AG09309 (cell line): ENCODE measurements at regions not wholly inside any gene's neighbourhood (a gene's known extent, or its start where the extent isn't known, plus 50 kb on each side); places are given as distances from the start of the nearest gene placed in this dataset.

Experiments used
- DNase-seq: peaks from one replicate; pipeline ENCODE4 v3.0.0-alpha.2; 2010; ENCODE audit warnings: low read depth
- H3K4me3 ChIP-seq: 2 replicates; pipeline ENCODE4 v1.5.1; 2011; ENCODE audit warnings: mild to moderate bottlenecking, low read depth, low read length, moderate library complexity; ENCODE audit not compliant: control insufficient read depth
- TF ChIP-seq, protein P1 (sequence below): IDR thresholded peaks from 2 replicates; pipeline ENCODE4 v1.5.1; 2011; ENCODE audit warnings: mild to moderate bottlenecking, low read depth, low read length, inconsistent platforms; ENCODE audit not compliant: insufficient read depth, control insufficient read depth; ENCODE audit errors: missing control alignments

DNA sequence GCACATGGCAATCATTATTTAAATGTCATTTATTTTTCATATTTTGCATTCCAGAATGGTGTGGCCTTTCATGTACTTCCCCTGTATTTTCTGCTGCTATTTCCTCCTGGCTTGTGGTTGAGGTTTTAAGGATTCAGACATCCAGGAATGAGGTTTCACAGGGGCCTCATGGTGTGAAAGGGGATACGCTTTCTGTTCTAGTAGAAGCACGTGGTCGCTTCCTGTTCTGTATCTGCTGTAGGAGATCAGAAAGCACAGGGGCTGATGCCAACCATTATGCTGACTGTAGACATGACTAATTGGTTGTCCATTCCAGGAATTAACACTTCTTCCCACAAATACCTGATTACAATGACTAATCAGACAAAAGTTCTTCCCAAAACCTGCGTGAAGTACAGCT is 405.9 kb downstream of the SHISA9 start:
- no peak for DNase-seq
- no peak overlapping the region for H3K4me3 ChIP-seq
- TF ChIP-seq, protein P1, sequence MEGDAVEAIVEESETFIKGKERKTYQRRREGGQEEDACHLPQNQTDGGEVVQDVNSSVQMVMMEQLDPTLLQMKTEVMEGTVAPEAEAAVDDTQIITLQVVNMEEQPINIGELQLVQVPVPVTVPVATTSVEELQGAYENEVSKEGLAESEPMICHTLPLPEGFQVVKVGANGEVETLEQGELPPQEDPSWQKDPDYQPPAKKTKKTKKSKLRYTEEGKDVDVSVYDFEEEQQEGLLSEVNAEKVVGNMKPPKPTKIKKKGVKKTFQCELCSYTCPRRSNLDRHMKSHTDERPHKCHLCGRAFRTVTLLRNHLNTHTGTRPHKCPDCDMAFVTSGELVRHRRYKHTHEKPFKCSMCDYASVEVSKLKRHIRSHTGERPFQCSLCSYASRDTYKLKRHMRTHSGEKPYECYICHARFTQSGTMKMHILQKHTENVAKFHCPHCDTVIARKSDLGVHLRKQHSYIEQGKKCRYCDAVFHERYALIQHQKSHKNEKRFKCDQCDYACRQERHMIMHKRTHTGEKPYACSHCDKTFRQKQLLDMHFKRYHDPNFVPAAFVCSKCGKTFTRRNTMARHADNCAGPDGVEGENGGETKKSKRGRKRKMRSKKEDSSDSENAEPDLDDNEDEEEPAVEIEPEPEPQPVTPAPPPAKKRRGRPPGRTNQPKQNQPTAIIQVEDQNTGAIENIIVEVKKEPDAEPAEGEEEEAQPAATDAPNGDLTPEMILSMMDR, result no peak

DNA sequence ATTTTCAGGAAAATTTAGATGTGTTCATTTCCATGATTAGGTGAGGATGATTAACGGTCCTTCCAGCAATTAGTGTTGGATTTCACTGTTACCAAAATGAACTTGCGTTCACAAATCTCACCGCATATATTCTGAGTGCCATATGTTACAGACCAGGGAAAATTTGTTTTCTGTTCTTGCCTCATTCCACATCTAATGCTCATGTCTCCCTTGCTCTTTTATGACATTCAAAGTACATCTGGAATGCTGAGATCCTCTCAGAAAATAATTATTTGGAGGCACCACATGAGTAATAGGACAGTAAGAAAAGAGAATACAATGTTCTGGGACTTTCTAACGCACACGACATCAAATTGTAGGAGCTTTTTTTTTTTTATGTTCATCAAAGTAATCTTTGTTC is 406.5 kb downstream of the SHISA9 start:
- no peak overlapping the region for H3K4me3 ChIP-seq
- TF ChIP-seq, protein P1, result no peak
- DNase-seq, result no peak

DNA sequence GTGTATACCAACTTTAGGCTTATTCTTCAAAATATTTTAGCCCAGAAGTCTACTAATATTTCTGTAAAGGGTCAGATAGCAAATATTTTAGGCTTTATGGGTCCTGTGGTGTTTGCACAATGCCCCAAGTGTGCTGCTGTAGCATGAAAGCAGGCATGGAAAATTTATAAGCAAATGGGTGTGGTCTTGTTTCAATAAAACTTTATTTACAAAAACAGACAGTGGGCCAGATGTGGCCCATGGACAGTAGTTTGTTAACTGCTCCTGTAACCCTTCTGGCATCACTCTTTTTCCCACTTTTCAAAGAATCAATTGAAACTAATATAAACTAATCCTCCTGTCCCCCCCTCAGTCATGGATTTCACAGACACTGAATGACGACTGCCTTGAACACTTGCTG is 410.7 kb downstream of the SHISA9 start:
- no peak overlapping the region for H3K4me3 ChIP-seq
- no peak for DNase-seq
- TF ChIP-seq, protein P1, result no peak

DNA sequence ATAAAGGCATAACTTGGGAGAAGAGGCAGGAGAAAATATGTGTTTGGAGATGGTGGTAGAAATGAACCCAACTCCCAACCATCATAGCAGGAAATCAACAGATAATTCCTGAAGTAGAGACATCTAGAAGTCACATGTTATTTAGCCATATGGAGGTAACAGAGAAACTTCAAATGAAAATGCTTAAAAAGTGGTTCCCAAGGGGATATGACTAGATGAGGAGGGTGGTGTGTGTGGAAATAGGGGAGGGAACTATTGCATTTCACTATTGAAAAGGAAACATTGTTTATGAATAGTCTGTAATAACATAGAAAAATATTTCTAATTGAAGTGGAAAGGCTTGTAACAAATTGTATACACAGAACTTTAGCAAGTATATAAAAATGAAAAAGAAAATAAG is 412.0 kb downstream of the SHISA9 start:
- DNase-seq, result no peak
- H3K4me3 ChIP-seq, result no peak overlapping the region
- TF ChIP-seq, protein P1, result no peak

DNA sequence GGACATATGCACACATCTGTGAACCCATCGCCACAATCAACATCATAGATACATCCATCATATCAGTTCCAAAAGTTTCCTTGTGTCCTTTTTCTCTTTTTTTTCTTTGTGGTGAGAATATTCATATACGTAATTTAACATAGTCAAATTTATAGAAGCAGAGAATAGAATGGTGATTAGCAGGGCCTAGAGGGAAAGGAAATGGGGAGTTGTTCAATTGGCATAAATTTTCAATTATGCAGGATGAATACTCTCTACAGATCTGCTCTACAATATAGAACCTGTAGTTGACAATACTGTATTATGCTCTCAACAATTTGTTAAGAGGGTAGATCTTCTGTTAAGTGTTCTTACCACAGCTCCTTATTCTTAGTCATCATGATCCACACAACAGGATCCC is 413.2 kb downstream of the SHISA9 start:
- no peak overlapping the region for H3K4me3 ChIP-seq
- DNase-seq, result no peak
- TF ChIP-seq, protein P1, result no peak

DNA sequence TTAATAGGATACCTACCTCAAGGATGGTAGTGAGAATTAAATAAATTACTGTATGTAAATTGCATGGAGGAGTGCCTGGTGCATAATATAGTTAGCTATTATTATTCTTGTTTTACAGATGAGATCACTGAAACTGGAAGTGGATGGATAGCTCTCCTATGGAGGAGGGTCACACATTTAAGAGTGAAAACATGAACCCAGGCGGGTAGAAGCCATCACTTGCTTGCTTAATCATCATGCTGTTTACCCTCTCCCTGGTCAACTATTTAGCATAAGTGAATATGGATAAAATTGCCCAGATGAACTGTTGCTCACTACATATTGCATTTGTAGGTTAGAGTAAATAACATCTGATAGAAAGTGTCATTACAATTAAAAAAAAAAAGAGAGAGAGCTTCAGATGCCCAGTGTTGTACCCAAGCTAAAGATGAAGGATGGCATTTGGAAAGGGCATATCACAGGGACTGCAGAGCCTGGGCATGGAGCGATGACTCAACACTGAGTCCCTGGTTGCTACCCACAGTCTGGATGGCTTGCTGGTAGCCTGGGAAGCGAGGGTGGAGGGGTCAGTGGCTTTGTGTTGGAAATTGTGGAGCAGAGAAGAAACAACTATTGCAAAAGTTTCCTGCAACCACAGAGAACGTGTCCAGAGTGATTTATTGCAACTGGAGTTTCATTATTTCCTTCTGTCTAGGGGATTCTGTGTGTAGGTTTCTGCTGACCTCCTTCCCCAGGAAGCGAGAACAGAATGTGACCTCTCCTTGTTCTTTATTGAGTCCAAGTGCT is 414.4 kb downstream of the SHISA9 start:
- no peak overlapping the region for H3K4me3 ChIP-seq
- no peak for DNase-seq
- TF ChIP-seq, protein P1, result no peak
